ENCODE measurements at regions not wholly inside any gene's neighbourhood (a gene's known extent, or its start where the extent isn't known, plus 50 kb on each side); places are given as distances from the start of the nearest gene placed in this dataset.

DNA sequence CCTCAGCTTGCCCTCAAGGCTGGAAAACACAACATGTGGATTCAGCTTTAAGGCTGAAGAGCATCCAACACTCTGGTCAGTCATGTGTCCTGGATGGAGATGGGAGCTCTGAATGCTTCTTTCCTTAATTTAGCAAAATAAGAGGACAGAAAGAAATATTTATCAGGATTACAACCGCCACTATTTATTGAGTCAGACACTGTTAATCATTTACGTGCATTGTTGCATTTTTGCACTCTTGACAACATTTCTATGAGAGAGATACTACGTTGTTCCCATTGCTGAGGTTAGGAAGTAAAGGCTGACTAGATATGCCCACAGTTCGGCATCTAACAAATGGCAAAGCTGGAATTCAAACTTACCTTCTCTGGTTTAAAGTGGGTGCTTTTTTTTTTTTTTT lies 101.8 kb upstream of the KMT2C start:
- DNase-seq (no peak), ATAC-seq (ENCODE audit: insufficient read depth, low read depth) (no peak)
- Histone ChIP-seq H4K20me1 (ENCODE audit: insufficient read depth, low read length) (no peaks in the 10 kb centered on the region), H3K79me2 (ENCODE audit: insufficient read depth, low read length) (no peaks in the 10 kb centered on the region), H3K4me3 (ENCODE audit: low read depth in 1 of 2, low read length in 2 of 2) (no peak overlapping the region), H2AFZ (ENCODE audit: low read depth, low read length) (no peak overlapping the region), H3K36me3 (ENCODE audit: insufficient read depth, low read length) (no peaks in the 10 kb centered on the region), H3K27me3 (ENCODE audit: insufficient read depth, low read length, poor library complexity) (no peaks in the 10 kb centered on the region), H3K4me1 (ENCODE audit: insufficient read depth, low read length) (no peaks in the 10 kb centered on the region), H3K27ac (ENCODE audit: low read length) (no peak overlapping the region), H3K9me3 (ENCODE audit: insufficient read depth, low read length, severe bottlenecking) (no peaks in the 10 kb centered on the region), H3K4me2 (ENCODE audit: insufficient read depth, low read length) (no peak overlapping the region), H3K9ac (ENCODE audit: low read depth, low read length) (no peak overlapping the region)
- TF ChIP-seq, protein P1, sequence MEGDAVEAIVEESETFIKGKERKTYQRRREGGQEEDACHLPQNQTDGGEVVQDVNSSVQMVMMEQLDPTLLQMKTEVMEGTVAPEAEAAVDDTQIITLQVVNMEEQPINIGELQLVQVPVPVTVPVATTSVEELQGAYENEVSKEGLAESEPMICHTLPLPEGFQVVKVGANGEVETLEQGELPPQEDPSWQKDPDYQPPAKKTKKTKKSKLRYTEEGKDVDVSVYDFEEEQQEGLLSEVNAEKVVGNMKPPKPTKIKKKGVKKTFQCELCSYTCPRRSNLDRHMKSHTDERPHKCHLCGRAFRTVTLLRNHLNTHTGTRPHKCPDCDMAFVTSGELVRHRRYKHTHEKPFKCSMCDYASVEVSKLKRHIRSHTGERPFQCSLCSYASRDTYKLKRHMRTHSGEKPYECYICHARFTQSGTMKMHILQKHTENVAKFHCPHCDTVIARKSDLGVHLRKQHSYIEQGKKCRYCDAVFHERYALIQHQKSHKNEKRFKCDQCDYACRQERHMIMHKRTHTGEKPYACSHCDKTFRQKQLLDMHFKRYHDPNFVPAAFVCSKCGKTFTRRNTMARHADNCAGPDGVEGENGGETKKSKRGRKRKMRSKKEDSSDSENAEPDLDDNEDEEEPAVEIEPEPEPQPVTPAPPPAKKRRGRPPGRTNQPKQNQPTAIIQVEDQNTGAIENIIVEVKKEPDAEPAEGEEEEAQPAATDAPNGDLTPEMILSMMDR (IDR thresholded peaks at IDR 0.05; ENCODE audit: borderline replicate concordance, extremely low read depth, low read length, poor library complexity, severe bottlenecking) = no peak
- TF ChIP-seq EZH2 (IDR thresholded peaks at IDR 0.05; ENCODE audit: borderline replicate concordance, low read depth, low read length, severe bottlenecking) = no peak

GRCh38 chr7:152528612-152529011 lies 92.8 kb upstream of the KMT2C start:
- Histone ChIP-seq H3K4me1 (ENCODE audit: insufficient read depth, low read length) (no peaks in the 10 kb centered on the region), H3K36me3 (ENCODE audit: insufficient read depth, low read length) (no peaks in the 10 kb centered on the region), H3K9me3 (ENCODE audit: insufficient read depth, low read length, severe bottlenecking) (no peaks in the 10 kb centered on the region), H3K27me3 (ENCODE audit: insufficient read depth, low read length, poor library complexity) (no peaks in the 10 kb centered on the region), H3K27ac (ENCODE audit: low read length) (no peak overlapping the region), H3K4me3 (ENCODE audit: low read depth in 1 of 2, low read length in 2 of 2) (no peak overlapping the region), H4K20me1 (ENCODE audit: insufficient read depth, low read length) (no peaks in the 10 kb centered on the region), H3K79me2 (ENCODE audit: insufficient read depth, low read length) (no peaks in the 10 kb centered on the region), H2AFZ (ENCODE audit: low read depth, low read length) (no peak overlapping the region), H3K4me2 (ENCODE audit: insufficient read depth, low read length) (no peak overlapping the region), H3K9ac (ENCODE audit: low read depth, low read length) (no peak overlapping the region)
- TF ChIP-seq EZH2 (IDR thresholded peaks at IDR 0.05; ENCODE audit: borderline replicate concordance, low read depth, low read length, severe bottlenecking) = no peak
- TF ChIP-seq, protein P1 (IDR thresholded peaks at IDR 0.05; ENCODE audit: borderline replicate concordance, extremely low read depth, low read length, poor library complexity, severe bottlenecking) = no peak
- DNase-seq (no peak), ATAC-seq (ENCODE audit: insufficient read depth, low read depth) (no peak)

GRCh38 chr7:152527610-152528032 lies 91.8 kb upstream of the KMT2C start:
- H3K9me3 ChIP-seq (ENCODE audit: insufficient read depth, low read length, severe bottlenecking) = no peaks in the 10 kb centered on the region
- no peaks in the 10 kb centered on the region for H3K4me1 ChIP-seq (ENCODE audit: insufficient read depth, low read length)
- no peak for ATAC-seq (ENCODE audit: insufficient read depth, low read depth)
- H3K4me2 ChIP-seq (ENCODE audit: insufficient read depth, low read length) = no peak overlapping the region
- H4K20me1 ChIP-seq (ENCODE audit: insufficient read depth, low read length) = no peaks in the 10 kb centered on the region
- TF ChIP-seq, protein P1 (IDR thresholded peaks at IDR 0.05; ENCODE audit: borderline replicate concordance, extremely low read depth, low read length, poor library complexity, severe bottlenecking) = no peak
- TF ChIP-seq EZH2 (IDR thresholded peaks at IDR 0.05; ENCODE audit: borderline replicate concordance, low read depth, low read length, severe bottlenecking) = no peak
- H3K36me3 ChIP-seq (ENCODE audit: insufficient read depth, low read length) = no peaks in the 10 kb centered on the region
- no peak overlapping the region for H2AFZ ChIP-seq (ENCODE audit: low read depth, low read length)
- H3K27me3 ChIP-seq (ENCODE audit: insufficient read depth, low read length, poor library complexity) = no peaks in the 10 kb centered on the region
- no peak overlapping the region for H3K27ac ChIP-seq (ENCODE audit: low read length)
- H3K9ac ChIP-seq (ENCODE audit: low read depth, low read length) = no peak overlapping the region
- H3K79me2 ChIP-seq (ENCODE audit: insufficient read depth, low read length) = no peaks in the 10 kb centered on the region
- no peak for DNase-seq
- no peak overlapping the region for H3K4me3 ChIP-seq (ENCODE audit: low read depth in 1 of 2, low read length in 2 of 2)

DNA sequence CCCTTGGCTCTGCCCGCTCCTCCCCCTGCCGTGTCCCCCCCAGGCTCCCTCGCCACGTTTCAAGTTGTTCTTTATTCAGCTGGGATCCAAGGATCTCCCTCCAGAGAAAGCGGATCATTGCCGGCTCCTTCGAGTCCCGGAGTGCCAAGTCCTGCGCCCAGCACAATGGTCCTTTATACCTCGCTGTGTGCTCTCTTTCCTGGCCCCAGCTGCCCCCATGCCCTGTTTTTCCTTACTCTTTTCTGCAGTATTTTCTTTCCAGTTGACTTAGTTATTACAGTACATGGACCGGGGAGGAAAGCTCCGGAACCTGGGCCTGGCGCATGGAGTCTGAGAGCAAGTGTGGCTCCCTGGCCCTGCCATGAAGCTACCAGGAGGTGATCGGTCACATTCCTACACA lies 88.1 kb upstream of the KMT2C start:
- H2AFZ ChIP-seq (ENCODE audit: low read depth, low read length) = no peak overlapping the region

More for the DNA sequence above, 88.1 kb upstream of the KMT2C start:
- H3K9ac ChIP-seq (ENCODE audit: low read depth, low read length) = no peak overlapping the region
- no peaks in the 10 kb centered on the region for H3K36me3 ChIP-seq (ENCODE audit: insufficient read depth, low read length)
- H3K4me1 ChIP-seq (ENCODE audit: insufficient read depth, low read length) = no peaks in the 10 kb centered on the region
- no peaks in the 10 kb centered on the region for H3K79me2 ChIP-seq (ENCODE audit: insufficient read depth, low read length)
- H3K27ac ChIP-seq (ENCODE audit: low read length) = no peak overlapping the region
- ATAC-seq (ENCODE audit: insufficient read depth, low read depth) (no peak), DNase-seq (no peak)
- no peaks in the 10 kb centered on the region for H4K20me1 ChIP-seq (ENCODE audit: insufficient read depth, low read length)
- TF ChIP-seq, protein P1 (IDR thresholded peaks at IDR 0.05; ENCODE audit: borderline replicate concordance, extremely low read depth, low read length, poor library complexity, severe bottlenecking) = no peak
- TF ChIP-seq EZH2 (IDR thresholded peaks at IDR 0.05; ENCODE audit: borderline replicate concordance, low read depth, low read length, severe bottlenecking) = no peak
- H3K9me3 ChIP-seq (ENCODE audit: insufficient read depth, low read length, severe bottlenecking) = peaks cover 2% of the 10 kb centered on the region
- H3K4me3 ChIP-seq (ENCODE audit: low read depth in 1 of 2, low read length in 2 of 2) = no peak overlapping the region
- H3K4me2 ChIP-seq (ENCODE audit: insufficient read depth, low read length) = no peak overlapping the region
- no peaks in the 10 kb centered on the region for H3K27me3 ChIP-seq (ENCODE audit: insufficient read depth, low read length, poor library complexity)
